Activated CD4-positive, alpha-beta T cell treated with anti-CD3 and anti-CD28 coated beads for 36 hours (primary cell): ENCODE measurements at regions not wholly inside any gene's neighbourhood (a gene's known extent, or its start where the extent isn't known, plus 50 kb on each side); places are given as distances from the start of the nearest gene placed in this dataset.
"Not testable (repeated sequence)": the region's sequence is repeated elsewhere in the genome, so short reads cannot be mapped to it uniquely, and the experiment has no call there.

ENCODE experiments used
- ATAC-seq: fragments of 200-7000 bp; cut with Tn5 transposase; one replicate; pipeline ENCODE4 v1.10.0; 2021; ENCODE audit warnings: mild to moderate bottlenecking, moderate library complexity
- CTCF ChIA-PET: fragments of 350-600 bp; sonication (Branson Sonifier 250); formaldehyde crosslinking; loops from one replicate; lab custom pipeline; 2021; ENCODE audit warnings: antibody characterized with exemption; lab: Charles Lee
- POLR2A ChIA-PET: fragments of 350-600 bp; sonication (Branson Sonifier 250); formaldehyde crosslinking; loops from one replicate; lab custom pipeline; 2021; ENCODE audit warnings: antibody characterized with exemption, inconsistent platforms; lab: Charles Lee
- DNase-seq: peaks from one replicate; pipeline ENCODE4 v3.0.0-alpha.2; 2020
- H3K27ac Mint-ChIP-seq: one replicate; pipeline ENCODE4 v1.8.0; 2021; ENCODE audit warnings: mixed read lengths
- H3K27me3 Mint-ChIP-seq: one replicate; pipeline ENCODE4 v1.8.0; 2021; ENCODE audit warnings: mixed read lengths
- H3K36me3 Mint-ChIP-seq: one replicate; pipeline ENCODE4 v1.8.0; 2021; ENCODE audit warnings: low read depth, mixed read lengths
- H3K4me1 Mint-ChIP-seq: one replicate; pipeline ENCODE4 v1.8.0; 2021; ENCODE audit warnings: mixed read lengths
- H3K4me3 Mint-ChIP-seq: one replicate; pipeline ENCODE4 v1.8.0; 2021; ENCODE audit warnings: mild to moderate bottlenecking, moderate library complexity, mixed read lengths
- H3K9me3 Mint-ChIP-seq: one replicate; pipeline ENCODE4 v1.8.0; 2021; ENCODE audit warnings: low read depth, mixed read lengths
- intact Hi-C, 2 experiments: fragments of 100-400 bp; cut with DNase I in 1 of 2; cut with micrococcal nuclease in 1 of 2; formaldehyde crosslinking; loops; one replicate each; pipeline versions ENCODE4 v1.14.2 to v1.15.1; 2022 to 2024; cut with DNase I, micrococcal nuclease

DNA sequence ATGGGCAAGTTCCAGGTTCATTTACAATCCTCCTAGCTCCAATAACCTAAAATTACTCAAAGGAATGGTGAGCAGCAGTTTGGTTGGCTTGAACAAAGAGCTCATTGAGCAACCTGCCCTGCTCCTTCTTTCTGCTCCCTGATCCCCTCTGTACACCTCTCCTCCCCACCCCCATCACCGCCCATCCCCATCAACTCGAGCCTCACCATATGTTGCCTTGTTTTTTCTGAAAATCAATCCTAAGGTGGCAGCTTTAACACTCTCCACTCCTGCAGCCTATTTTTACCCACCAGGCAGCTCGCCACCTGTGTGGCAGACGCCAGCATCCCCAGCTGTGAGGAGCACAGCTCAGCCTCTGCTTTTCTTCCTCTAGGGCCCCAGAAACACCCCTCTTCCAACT lies 533.4 kb upstream of the BRINP1 start:
- no peak for ATAC-seq
- Mint-ChIP-seq H3K27ac (no peak overlapping the region), H3K4me3 (no peak overlapping the region), H3K27me3 (no peaks in the 10 kb centered on the region), H3K4me1 (no peaks in the 10 kb centered on the region), H3K9me3 (peaks cover 3% of the 10 kb centered on the region), H3K36me3 (no peaks in the 10 kb centered on the region)
- POLR2A ChIA-PET, result no interaction called here
- DNase-seq, result no peak
- intact Hi-C loops, result no loop called here
- CTCF ChIA-PET, result interaction anchor here (0.8 kb wide), 1 partner anchor 20 kb away, joined by 3 read pairs; no protein-coding TSS in a partner anchor

DNA sequence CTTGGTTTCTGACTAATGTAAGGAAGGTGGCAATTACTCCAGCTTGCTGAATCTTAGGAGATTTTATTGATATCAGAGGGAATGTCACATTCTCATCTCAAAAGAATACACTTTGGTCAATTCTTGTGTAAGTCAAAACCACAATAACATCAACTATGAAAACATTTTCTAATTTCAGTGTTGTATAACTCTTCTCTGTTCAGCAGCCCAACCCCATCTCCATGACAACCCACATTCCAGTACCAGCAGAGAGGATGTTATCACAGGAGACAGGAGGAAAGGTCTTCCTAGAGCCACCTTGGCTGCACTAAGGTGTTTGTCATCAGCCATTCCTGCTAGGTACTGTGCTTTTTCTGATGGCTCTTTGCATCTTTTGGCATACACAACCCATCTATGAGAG lies 529.1 kb upstream of the BRINP1 start:
- ATAC-seq (no peak), DNase-seq (no peak)
- H3K4me3 Mint-ChIP-seq, result no peak overlapping the region
- H3K27me3 Mint-ChIP-seq, result no peaks in the 10 kb centered on the region
- ChIA-PET POLR2A (no interaction called here), CTCF (no interaction called here)
- H3K4me1 Mint-ChIP-seq, result no peaks in the 10 kb centered on the region
- H3K36me3 Mint-ChIP-seq, result no peaks in the 10 kb centered on the region
- intact Hi-C loops, result no loop called here
- H3K9me3 Mint-ChIP-seq, result no peaks in the 10 kb centered on the region
- no peak overlapping the region for H3K27ac Mint-ChIP-seq

DNA sequence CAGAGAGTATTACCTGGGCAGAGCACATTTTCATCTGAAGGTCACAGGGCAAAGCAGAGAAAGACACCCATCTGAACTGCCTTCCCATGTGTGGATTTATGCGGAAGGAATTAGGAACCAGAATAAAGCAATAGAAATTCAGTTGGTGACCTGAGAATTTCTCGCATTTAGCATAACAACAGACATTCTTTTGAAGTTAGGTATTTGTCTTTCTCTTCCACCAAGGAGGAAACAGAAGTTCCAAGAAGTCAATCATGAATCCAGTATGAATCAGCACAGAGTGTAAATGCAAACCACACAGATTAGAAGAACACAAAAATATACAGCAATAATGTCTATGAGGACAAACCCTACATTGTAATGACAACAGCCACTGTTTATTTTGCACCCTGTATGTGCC lies 515.2 kb upstream of the BRINP1 start:
- H3K9me3 Mint-ChIP-seq, result no peaks in the 10 kb centered on the region
- ChIA-PET CTCF (no interaction called here), POLR2A (no interaction called here)
- no peaks in the 10 kb centered on the region for H3K4me1 Mint-ChIP-seq
- H3K4me3 Mint-ChIP-seq, result no peak overlapping the region
- ATAC-seq (no peak), DNase-seq (no peak)
- H3K27me3 Mint-ChIP-seq, result no peaks in the 10 kb centered on the region
- no peak overlapping the region for H3K27ac Mint-ChIP-seq
- H3K36me3 Mint-ChIP-seq, result no peaks in the 10 kb centered on the region
- intact Hi-C loops, result no loop called here

DNA sequence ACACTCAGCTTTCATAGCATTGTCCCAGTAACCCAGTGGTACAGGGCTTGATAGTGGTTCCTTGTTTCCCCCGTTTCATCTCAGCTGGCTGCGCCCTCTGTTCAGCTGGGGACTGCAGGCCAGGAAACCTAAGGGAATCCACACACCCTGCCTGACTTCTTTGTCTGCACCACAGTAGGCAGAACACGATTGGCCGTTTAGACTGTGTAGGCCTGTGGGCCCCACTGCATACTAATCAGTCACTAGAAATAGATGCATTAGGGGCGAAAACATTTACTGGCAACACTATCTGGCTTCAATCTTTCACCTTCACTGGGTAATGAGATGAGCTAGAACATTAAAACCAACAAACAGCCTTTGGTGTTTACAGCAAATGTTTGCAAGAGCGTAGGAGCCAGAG lies 512.7 kb upstream of the BRINP1 start:
- H3K9me3 Mint-ChIP-seq, result no peaks in the 10 kb centered on the region
- H3K27ac Mint-ChIP-seq, result no peak overlapping the region
- H3K36me3 Mint-ChIP-seq, result no peaks in the 10 kb centered on the region
- ChIA-PET POLR2A (no interaction called here), CTCF (no interaction called here)
- ATAC-seq (no peak), DNase-seq (no peak)
- no peaks in the 10 kb centered on the region for H3K4me1 Mint-ChIP-seq
- intact Hi-C loops, result no loop called here
- H3K27me3 Mint-ChIP-seq, result no peaks in the 10 kb centered on the region
- H3K4me3 Mint-ChIP-seq, result no peak overlapping the region

DNA sequence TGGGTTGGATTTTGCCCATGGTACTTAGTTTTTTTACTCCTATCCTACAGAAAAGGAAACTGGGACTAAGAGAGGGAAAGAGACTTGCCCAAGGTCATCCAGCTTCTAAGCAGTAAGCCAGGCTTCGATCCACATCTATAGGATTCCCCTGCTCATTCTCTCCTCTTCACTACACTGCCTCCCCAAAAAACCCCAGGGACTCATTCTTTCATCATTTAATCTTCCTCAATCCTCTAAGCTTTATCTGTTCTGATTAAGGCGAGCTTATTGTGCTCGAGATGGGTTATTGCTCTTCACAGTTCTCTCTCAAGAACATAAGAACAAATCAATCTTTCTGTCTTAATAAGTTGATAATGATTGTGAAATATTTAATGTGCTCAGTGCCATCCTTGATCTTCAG lies 511.1 kb upstream of the BRINP1 start:
- Mint-ChIP-seq H3K36me3 (no peaks in the 10 kb centered on the region), H3K4me3 (no peak overlapping the region)
- CTCF ChIA-PET, result no interaction called here

DNA sequence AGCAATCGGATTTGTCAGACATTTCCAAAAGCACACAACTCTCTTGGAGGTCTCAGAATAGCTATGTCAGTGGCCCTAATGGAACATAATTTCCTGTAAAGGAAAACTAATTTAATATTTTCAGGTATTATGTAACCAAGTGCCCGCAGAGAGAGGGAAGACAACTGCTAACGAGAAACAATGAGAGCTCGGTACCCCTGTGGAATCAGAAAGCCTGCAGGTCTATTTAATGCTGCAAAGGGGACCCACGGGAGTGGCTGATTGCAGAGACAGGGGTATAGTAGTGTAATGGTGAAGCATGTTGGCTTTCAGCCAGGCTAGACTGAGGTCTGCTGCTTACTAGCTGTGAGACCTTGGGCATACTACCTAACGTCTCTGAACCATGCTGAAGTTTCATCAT lies 508.1 kb upstream of the BRINP1 start:
- intact Hi-C loops, result no loop called here
- ChIA-PET POLR2A (no interaction called here), CTCF (no interaction called here)
- Mint-ChIP-seq H3K27ac (no peak overlapping the region), H3K36me3 (no peaks in the 10 kb centered on the region), H3K27me3 (no peaks in the 10 kb centered on the region), H3K9me3 (no peaks in the 10 kb centered on the region), H3K4me3 (no peak overlapping the region), H3K4me1 (no peaks in the 10 kb centered on the region)
- DNase-seq (no peak), ATAC-seq (no peak)

More for the DNA sequence above, 511.1 kb upstream of the BRINP1 start:
- Mint-ChIP-seq H3K27ac (no peak overlapping the region), H3K9me3 (no peaks in the 10 kb centered on the region), H3K27me3 (no peaks in the 10 kb centered on the region), H3K4me1 (no peaks in the 10 kb centered on the region)
- POLR2A ChIA-PET, result no interaction called here
- intact Hi-C loops, result no loop called here
- DNase-seq (no peak), ATAC-seq (no peak)

DNA sequence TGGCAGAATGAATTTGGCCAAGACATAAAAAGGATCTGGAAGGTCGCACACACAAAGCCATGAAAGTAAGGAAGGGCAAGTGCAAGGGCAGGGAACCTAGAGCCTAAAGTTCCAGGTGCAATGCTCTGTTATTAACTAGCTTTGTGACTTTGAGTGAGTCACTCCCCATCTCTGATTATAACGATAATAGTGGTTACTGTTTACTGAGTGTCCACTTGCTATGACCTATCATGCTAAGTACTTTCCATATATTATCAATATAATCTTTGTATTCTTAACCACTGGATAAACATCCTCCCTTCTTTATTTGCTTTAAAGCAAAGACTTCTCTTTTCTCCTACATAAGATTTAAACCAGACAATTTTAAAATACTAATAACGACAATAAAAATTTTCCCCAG lies 504.6 kb upstream of the BRINP1 start:
- H3K4me3 Mint-ChIP-seq, result no peak overlapping the region
- no peaks in the 10 kb centered on the region for H3K36me3 Mint-ChIP-seq
- CTCF ChIA-PET, result interaction anchor here (1.0 kb wide), 1 partner anchor 211 kb away, joined by 3 read pairs; no protein-coding TSS in a partner anchor
- intact Hi-C loops, result no loop called here
- H3K4me1 Mint-ChIP-seq, result no peaks in the 10 kb centered on the region
- H3K27ac Mint-ChIP-seq, result no peak overlapping the region
- no peaks in the 10 kb centered on the region for H3K9me3 Mint-ChIP-seq
- DNase-seq (no peak), ATAC-seq (no peak)
- H3K27me3 Mint-ChIP-seq, result no peaks in the 10 kb centered on the region
- POLR2A ChIA-PET, result no interaction called here

DNA sequence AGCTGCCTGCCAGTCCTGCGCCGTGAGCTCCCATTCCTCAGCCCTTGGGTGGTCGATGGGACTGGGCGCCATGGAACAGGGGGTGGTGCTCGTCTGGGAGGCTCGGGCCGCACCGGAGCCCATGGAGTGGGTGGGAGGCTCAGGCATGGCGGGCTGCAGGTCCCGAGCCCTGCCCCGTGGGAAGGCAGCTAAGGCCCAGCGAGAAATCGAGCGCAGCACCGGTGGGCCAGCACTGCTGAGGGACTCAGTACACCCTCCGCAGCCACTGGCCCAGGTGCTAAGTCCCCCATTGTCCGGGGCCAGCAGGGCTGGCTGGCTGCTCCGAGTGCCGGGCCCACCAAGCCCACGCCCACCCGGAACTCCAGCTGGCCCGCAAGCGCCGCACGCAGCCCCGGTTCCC lies 501.0 kb upstream of the BRINP1 start:
- H3K4me3 Mint-ChIP-seq, H3K27ac Mint-ChIP-seq, H3K9me3 Mint-ChIP-seq, H3K36me3 Mint-ChIP-seq, POLR2A ChIA-PET, CTCF ChIA-PET, ATAC-seq, H3K27me3 Mint-ChIP-seq, DNase-seq, H3K4me1 Mint-ChIP-seq, intact Hi-C loops: not testable (repeated sequence)

DNA sequence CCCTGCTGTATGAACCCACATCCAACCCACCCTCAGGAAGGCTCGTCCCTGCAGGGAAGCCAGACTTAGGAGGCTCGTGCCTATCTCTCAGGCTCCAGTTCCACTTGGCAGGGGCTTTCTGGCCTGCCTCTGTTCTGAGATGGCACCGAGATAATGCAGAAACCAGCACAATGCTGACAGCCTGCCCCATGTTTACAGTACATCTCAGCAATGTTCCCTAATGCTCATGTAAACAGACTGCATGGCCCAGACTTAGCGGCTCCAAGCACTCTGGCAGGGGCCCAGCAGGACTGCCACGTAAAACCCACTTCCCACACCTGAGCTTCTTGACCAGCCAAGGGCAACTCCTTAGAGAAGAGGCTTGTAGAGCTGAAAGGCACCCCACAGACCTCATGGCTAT lies 499.5 kb upstream of the BRINP1 start:
- intact Hi-C loops, result no loop called here
- Mint-ChIP-seq H3K4me3 (no peak overlapping the region), H3K36me3 (no peaks in the 10 kb centered on the region), H3K27ac (no peak overlapping the region), H3K4me1 (no peaks in the 10 kb centered on the region), H3K9me3 (peaks cover 3% of the 10 kb centered on the region), H3K27me3 (peaks cover 1% of the 10 kb centered on the region)
- DNase-seq (no peak), ATAC-seq (no peak)
- CTCF ChIA-PET, result interaction anchor here (0.6 kb wide), 1 partner anchor 314 kb away, joined by 4 read pairs; no protein-coding TSS in a partner anchor
- POLR2A ChIA-PET, result no interaction called here

DNA sequence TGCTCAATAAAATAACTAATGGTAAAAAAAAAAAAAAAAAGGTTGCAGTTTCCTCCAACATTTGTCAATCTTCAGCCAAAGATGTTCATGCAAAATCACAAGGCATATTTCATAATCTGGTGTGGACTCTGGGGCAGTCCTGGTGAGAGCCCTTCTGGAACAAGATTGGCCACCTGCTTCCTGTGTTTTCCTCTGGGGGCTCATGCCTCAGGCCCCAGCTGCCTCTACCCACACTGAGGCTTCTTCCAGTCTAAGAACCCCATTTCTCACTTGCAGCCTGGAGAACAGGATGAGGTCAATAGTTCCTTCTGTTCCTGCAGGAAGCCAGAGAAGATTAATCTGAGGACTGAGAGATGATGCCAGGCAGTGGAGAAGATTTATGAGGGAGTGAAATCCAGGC lies 492.6 kb upstream of the BRINP1 start:
- no peak overlapping the region for H3K27ac Mint-ChIP-seq
- ChIA-PET POLR2A (no interaction called here), CTCF (no interaction called here)
- H3K4me3 Mint-ChIP-seq, result no peak overlapping the region
- H3K27me3 Mint-ChIP-seq, result peaks cover 3% of the 10 kb centered on the region
- no peaks in the 10 kb centered on the region for H3K4me1 Mint-ChIP-seq
- no peaks in the 10 kb centered on the region for H3K9me3 Mint-ChIP-seq
- DNase-seq (no peak), ATAC-seq (no peak)
- intact Hi-C loops, result no loop called here
- H3K36me3 Mint-ChIP-seq, result no peaks in the 10 kb centered on the region

DNA sequence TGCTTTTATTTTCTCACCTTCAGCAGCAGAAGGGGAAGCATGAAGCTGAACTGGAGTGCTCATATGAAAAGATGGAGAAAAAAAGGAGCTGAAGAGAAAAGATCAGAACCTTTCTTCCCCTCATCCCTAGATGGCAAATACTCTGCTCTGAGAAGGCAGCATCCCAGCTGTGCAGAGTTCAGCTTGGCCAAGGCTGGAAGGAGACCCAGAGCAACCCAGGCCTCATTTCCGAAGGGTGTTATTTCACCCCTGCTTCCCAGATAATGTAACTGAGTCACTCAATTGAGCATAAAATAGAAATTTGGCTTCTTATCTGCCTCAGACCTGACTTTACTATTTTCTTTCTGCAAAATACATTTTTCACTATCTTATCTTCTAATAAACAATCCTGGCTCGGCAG lies 489.9 kb upstream of the BRINP1 start:
- no peaks in the 10 kb centered on the region for H3K9me3 Mint-ChIP-seq
- no peaks in the 10 kb centered on the region for H3K36me3 Mint-ChIP-seq
- no peak overlapping the region for H3K4me3 Mint-ChIP-seq
- peaks cover 3% of the 10 kb centered on the region for H3K27me3 Mint-ChIP-seq
- no peak overlapping the region for H3K27ac Mint-ChIP-seq
- intact Hi-C loops, result no loop called here
- ATAC-seq (no peak), DNase-seq (no peak)
- ChIA-PET CTCF (no interaction called here), POLR2A (no interaction called here)
- H3K4me1 Mint-ChIP-seq, result no peaks in the 10 kb centered on the region

DNA sequence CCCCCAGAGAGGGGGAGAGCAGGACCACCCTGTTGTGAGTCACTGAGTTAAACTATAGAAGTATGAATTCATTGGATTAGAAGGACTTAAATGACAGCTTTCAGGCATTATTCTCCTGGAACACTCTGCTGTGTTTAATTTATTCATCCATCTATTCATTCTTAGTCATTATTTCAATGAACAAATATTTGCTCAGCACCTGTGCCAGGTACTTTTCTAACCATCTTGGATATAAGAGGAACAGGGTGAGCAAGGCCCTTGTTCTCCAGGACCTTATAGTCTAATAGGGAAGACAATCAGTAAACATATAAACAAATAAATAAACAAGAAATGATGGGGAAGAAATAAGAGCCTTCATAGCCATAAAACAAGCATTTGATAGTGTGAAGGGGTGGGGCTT lies 483.9 kb upstream of the BRINP1 start:
- POLR2A ChIA-PET, result no interaction called here
- no peak for ATAC-seq
- no peaks in the 10 kb centered on the region for H3K4me1 Mint-ChIP-seq
- intact Hi-C loops, result no loop called here
- H3K9me3 Mint-ChIP-seq, result no peaks in the 10 kb centered on the region
- H3K36me3 Mint-ChIP-seq, result no peaks in the 10 kb centered on the region
- H3K27ac Mint-ChIP-seq, result no peak overlapping the region
- no peaks in the 10 kb centered on the region for H3K27me3 Mint-ChIP-seq
- H3K4me3 Mint-ChIP-seq, result no peak overlapping the region
- CTCF ChIA-PET, result no interaction called here
- DNase-seq, result no peak

DNA sequence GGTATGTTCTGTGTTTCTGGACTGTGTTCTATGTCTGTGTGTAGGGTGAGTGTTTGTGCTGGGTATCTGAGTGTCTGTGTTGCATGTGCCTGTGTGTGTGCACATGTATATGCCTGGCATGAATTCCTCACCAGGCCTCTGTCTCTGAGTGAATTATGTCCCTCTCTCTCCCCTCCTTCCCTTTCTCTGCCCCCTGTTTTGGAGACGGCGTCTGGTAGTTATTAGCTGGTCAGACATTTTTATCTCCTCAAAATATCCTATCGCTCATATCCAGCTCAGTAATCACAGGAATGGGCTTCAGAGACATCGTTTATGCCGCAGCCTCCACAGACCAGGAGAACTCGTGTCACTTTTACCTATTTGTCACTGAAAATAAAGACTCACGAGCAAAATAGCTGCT lies 483.2 kb upstream of the BRINP1 start:
- no peak overlapping the region for H3K27ac Mint-ChIP-seq
- H3K4me1 Mint-ChIP-seq, result no peaks in the 10 kb centered on the region
- DNase-seq, result no peak
- no peak for ATAC-seq
- intact Hi-C loops, result no loop called here
- H3K9me3 Mint-ChIP-seq, result no peaks in the 10 kb centered on the region
- H3K27me3 Mint-ChIP-seq, result no peaks in the 10 kb centered on the region
- H3K4me3 Mint-ChIP-seq, result no peak overlapping the region
- H3K36me3 Mint-ChIP-seq, result no peaks in the 10 kb centered on the region
- ChIA-PET POLR2A (no interaction called here), CTCF (no interaction called here)
